ENCODE measurements at regions not wholly inside any gene's neighbourhood (a gene's known extent, or its start where the extent isn't known, plus 50 kb on each side); places are given as distances from the start of the nearest gene placed in this dataset.

- 89 to 94% methylated on average over 3 of the region's 3 CpGs for WGBS, 2 donors
Observed at GRCh38 chr6:10000551-10000950, 414.3 kb downstream of the TFAP2A start.

GRCh38 chr6:9999796-10000195, 415.1 kb downstream of the TFAP2A start:
- H3K9me3 ChIP-seq, result no peaks in the 10 kb centered on the region
- no peak for TF ChIP-seq CTCF (IDR thresholded peaks at IDR 0.05)
- TF ChIP-seq POLR2A (IDR thresholded peaks at IDR 0.05), result no peak
- H3K4me3 ChIP-seq (replicated peaks in 1 of 3), result no peak overlapping the region
- no peaks in the 10 kb centered on the region for H3K4me1 ChIP-seq
- DNase-seq, result no peak
- WGBS, 2 donors, result 80 to 81% methylated on average over 3 of the region's 3 CpGs
- no peak overlapping the region for H3K27ac ChIP-seq
- intact Hi-C loops (cut with DNase I), result no loop called here
- H3K27me3 ChIP-seq, result no peaks in the 10 kb centered on the region
- H3K36me3 ChIP-seq, result no peaks in the 10 kb centered on the region

More at GRCh38 chr6:10000551-10000950, 414.3 kb downstream of the TFAP2A start:
- TF ChIP-seq POLR2A (IDR thresholded peaks at IDR 0.05) (no peak), CTCF (IDR thresholded peaks at IDR 0.05) (no peak)
- Histone ChIP-seq H3K27me3 (no peaks in the 10 kb centered on the region), H3K27ac (no peak overlapping the region), H3K9me3 (no peaks in the 10 kb centered on the region), H3K4me1 (no peaks in the 10 kb centered on the region), H3K36me3 (no peaks in the 10 kb centered on the region), H3K4me3 (replicated peaks in 1 of 3) (no peak overlapping the region)
- no peak for DNase-seq
- intact Hi-C loops (cut with DNase I), result no loop called here

GRCh38 chr6:9986273-9986672, 428.6 kb downstream of the TFAP2A start:
- intact Hi-C loops (cut with DNase I), result no loop called here

DNA sequence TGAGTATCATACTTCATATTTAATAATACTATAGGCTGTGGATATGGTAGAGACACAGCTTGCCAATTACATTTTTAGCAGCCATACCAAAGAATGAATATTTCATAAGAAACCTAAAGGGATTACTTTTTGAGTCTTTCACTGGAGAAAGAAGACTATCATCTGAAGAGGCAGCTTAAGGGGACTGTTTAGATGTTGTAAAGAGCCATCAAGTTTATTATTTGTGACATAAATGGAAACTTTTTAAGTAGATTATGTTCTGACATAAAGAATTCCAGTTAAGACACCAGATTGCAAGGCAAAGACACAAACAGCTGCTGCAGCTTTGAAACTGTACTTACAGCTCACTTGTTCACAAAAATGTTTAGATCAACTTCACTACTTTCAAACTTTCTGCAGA, 429.4 kb downstream of the TFAP2A start:
- Histone ChIP-seq H3K27ac (no peak overlapping the region), H3K4me1 (no peaks in the 10 kb centered on the region), H3K36me3 (no peaks in the 10 kb centered on the region), H3K9me3 (no peaks in the 10 kb centered on the region), H3K27me3 (no peaks in the 10 kb centered on the region), H3K4me3 (replicated peaks in 1 of 3) (no peak overlapping the region)
- TF ChIP-seq POLR2A (IDR thresholded peaks at IDR 0.05) (no peak), CTCF (IDR thresholded peaks at IDR 0.05) (no peak)
- intact Hi-C loops (cut with DNase I), result no loop called here
- DNase-seq, result no peak

More at GRCh38 chr6:9986273-9986672, 428.6 kb downstream of the TFAP2A start:
- TF ChIP-seq CTCF (IDR thresholded peaks at IDR 0.05) (no peak), POLR2A (IDR thresholded peaks at IDR 0.05) (no peak)
- 67 to 79% methylated on average over 2 of the region's 2 CpGs for WGBS, 2 donors
- no peaks in the 10 kb centered on the region for H3K36me3 ChIP-seq
- H3K4me3 ChIP-seq (replicated peaks in 1 of 3), result no peak overlapping the region
- no peaks in the 10 kb centered on the region for H3K4me1 ChIP-seq
- H3K27ac ChIP-seq, result no peak overlapping the region
- H3K9me3 ChIP-seq, result no peaks in the 10 kb centered on the region
- DNase-seq, result no peak
- H3K27me3 ChIP-seq, result no peaks in the 10 kb centered on the region

- no peak overlapping the region for H3K4me3 ChIP-seq (replicated peaks in 1 of 3)
- no peaks in the 10 kb centered on the region for H3K9me3 ChIP-seq
Observed at GRCh38 chr6:9984607-9985006, 430.3 kb downstream of the TFAP2A start.

More at GRCh38 chr6:9984607-9985006, 430.3 kb downstream of the TFAP2A start:
- no peak for TF ChIP-seq CTCF (IDR thresholded peaks at IDR 0.05)
- H3K27ac ChIP-seq, result no peak overlapping the region
- no peaks in the 10 kb centered on the region for H3K36me3 ChIP-seq
- no peaks in the 10 kb centered on the region for H3K4me1 ChIP-seq
- H3K27me3 ChIP-seq, result no peaks in the 10 kb centered on the region
- intact Hi-C loops (cut with DNase I), result no loop called here
- DNase-seq, result no peak
